GM18517 (cell line): ENCODE measurements at regions not wholly inside any gene's neighbourhood (a gene's known extent, or its start where the extent isn't known, plus 50 kb on each side); places are given as distances from the start of the nearest gene placed in this dataset.
A peak's percentile ranks its signal among the peaks of the same experiment; 100 is the strongest.

Source experiments
- ATAC-seq: cut with Tn5 transposase; IDR thresholded peaks from one replicate; pipeline ENCODE4 v1.9.1; 2021; ENCODE audit warnings: mild to moderate bottlenecking, moderate library complexity; ENCODE audit not compliant: unreplicated experiment

- ATAC-seq = no peak
Observed at GRCh38 chr3:187925326-187925725, 180.1 kb upstream of the BCL6 start.

DNA sequence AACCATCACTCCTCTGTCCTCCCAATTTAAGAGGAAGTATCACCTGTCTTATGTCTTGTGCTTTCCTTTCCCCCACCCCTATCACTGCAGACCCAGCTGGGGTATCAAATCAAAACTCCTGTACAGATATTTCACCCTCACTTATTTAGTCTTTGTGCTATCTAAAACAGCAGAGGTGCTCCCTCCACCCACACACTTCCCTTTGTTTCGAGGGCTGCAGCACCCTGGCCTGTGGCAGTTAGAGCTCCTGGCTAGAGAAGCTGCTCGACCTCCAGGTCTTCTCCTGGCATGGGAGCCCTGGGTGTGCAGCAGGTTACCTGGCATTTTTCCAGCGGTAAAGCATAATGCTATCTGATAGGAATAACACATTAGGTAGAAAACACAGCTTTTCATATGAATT lies 181.4 kb upstream of the BCL6 start:
- no peak for ATAC-seq

- ATAC-seq = no peak
Observed at GRCh38 chr3:187927565-187927964, 182.3 kb upstream of the BCL6 start.

DNA sequence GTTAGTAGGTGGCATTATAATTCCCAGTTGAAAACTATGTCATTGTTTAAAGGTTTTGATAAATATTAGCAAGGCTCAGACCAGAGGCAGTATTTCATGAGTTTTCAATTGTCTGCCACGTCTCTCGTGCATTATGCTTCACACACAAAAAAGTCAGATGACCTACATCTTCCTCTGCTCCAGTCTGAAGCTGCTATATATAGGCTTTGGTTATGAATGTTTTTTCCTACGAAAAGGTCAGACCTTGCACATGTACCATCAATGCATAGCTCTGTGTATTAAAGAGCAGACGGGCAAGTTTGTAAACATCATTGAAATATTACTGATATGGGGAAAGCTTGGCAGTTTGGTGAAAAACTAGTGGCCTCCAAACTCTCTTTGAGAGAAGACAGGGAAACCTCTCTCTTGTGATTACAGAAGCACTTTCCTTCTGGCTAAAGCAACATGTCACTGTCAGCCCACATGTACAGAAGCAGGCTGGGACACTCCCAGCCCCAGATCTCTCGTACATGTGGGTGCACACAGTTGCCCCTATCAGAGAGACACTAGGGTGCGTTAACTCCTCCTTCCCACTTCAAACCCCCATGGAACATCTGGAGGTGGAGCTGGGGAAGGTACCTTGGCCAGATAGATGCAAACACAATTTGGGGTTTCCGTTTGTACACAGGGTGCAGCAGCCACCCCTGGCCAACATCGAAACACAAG lies 184.0 kb upstream of the BCL6 start:
- no peak for ATAC-seq

GRCh38 chr3:187930021-187930420 lies 184.8 kb upstream of the BCL6 start:
- ATAC-seq = no peak

DNA sequence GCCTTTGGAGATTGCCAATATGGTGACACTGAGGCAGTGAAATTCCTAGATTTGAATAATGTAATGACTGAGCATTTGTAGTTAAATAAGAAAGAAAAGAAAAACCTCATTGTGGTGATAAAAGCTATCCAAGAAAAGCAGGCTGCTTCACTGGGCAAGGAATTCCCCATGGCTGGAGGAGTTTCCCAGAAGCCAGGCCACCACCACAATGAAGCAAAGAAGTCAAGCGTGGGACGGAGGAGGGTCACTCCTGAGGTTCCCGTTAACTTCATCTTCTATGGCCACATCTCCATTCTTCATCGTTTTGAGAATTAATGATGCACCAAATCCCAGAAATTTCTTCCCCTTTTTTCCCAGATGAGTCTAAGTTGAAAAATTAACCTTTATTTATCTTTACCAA lies 185.8 kb upstream of the BCL6 start:
- ATAC-seq = no peak

GRCh38 chr3:187931770-187932278 lies 186.6 kb upstream of the BCL6 start:
- no peak for ATAC-seq

DNA sequence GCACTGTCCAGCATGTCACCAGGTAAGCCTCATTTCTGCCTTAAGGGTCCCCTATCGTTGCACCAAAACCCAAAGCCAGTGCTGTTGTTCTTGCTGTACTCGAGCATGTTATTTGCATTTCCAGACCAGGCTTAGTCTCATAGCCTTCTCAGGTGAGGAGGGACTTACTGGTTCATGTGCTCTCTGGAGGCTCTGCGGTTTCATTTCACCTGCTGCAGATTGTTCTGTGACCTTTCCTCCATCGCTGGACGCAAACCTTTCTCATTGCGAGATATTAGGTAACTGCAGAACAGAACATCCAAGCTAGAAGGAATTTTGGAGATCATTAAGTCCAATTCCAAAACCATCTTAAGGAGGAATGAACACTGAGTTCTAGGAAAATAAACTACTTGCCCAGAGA lies 187.3 kb upstream of the BCL6 start:
- ATAC-seq = no peak

DNA sequence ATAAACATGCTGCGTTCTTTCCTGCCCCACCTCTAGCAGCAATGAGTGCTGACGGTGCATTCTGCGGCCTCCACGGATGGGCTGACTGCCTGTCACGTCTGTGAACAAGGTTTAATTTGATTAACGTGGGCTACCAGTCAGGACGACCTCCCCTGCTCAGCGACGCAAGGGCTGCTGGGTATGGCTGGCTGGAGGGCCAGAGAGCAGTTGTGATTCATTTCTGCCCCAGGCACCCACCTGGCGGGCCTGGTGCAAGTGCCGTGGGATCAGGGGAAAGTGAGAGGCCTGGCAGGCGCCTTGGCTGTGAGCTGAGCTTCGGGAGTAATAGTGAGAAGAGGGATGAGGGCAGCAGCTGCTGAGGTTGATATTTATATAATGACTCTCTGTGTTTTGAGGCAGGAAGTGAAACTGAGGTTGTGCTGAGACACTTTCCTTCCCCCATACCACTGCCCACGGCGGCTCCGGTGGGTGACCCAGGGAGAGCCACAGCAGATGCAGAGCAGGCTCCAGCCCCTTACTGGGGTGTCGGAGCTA lies 190.4 kb upstream of the BCL6 start:
- ATAC-seq = peak; percentile 99

- no peak for ATAC-seq
Observed at GRCh38 chr3:187936676-187937075, 191.4 kb upstream of the BCL6 start.

DNA sequence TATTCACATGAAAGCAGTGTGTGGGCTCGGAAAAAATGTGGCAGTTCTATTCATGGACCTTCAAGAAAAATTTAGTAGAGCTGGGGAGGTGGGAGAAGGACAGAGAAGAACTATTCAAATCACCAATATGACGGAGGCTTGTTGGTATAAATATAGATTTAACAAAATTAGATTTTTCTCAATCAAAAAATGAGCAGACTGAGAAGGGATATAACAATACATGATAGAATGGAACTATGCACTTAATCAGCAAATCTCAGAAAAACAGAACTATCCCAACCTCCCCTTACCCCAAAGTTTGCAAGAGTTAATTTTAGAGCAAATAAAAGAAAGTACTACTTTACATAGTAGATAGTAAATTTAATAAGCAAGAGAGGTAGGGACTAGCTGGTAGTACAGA lies 194.6 kb upstream of the BCL6 start:
- ATAC-seq = no peak

DNA sequence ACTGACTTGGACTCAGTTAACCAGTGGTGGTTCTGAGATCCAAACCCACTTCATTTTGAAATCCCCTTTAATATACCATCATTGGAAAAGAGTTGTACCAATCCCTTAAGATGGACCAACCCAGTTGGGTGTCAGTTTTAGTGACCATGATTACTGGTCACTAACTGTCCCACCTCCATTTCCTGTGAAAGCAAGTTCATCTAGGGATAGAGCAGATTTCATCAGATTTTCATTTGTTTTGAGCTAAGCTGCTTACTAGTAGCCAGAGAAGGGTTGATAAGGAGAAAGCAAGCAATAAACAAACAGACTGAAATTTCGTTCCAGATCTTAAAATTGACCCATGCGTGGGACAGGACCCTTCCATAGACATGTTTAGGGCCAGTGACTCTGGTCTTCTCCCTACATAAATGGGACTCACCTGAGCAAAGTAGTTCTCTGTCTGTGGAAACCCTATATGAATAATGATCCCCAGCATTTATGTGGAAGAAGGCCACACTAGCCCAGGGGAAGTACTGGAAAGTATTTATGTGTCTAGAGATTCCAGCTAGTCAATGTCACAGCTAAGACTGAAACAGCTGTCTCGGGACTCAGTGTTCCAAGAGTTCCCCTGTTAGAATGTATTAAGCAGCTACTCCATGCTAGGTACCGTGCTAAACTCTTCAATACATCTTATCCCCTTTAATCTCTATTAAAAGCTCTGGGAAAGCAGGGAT lies 196.0 kb upstream of the BCL6 start:
- ATAC-seq = no peak

DNA sequence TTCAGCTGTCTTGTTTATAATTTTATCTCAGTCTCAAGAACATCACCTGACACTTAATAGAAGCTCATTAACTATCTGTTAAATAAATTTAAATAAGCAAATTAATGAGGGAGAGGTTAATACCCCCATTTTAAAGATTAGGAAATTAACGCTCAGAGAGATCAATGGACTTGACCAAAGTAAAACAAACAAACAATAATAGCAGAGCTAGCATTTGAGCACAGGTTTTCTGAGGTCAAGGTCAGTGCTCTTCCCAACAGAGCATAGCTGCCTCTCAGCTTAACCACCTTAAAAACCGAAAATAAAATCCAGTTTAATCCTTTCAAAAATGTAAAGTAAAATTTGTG lies 196.6 kb upstream of the BCL6 start:
- ATAC-seq = no peak

DNA sequence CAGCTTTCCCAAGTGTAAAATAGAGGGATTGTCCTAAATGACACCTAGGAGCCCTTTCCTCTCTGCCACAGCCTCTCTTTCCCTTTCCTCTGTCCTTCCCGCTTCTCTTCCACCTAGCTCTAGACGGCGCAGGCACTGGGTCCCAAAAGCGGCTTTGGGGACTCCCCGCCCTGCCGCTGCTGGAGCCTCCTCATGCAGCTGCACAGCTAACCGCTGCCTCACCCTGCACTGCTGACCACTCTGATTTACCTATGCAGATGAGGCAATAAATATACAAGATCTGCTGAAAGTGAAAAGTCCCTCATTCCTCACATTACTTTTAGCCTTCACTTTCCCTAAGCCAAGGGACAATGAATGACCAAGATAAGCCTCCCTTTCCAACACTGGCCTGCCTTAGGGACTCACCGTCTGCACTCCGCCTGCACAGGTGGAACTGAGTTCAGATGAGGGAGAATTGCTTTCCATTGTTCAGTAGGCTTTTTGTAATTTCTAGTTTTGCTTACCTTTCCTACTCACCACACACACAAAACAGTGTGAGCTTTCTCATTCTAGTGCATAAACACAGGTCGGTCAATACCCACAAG lies 197.5 kb upstream of the BCL6 start:
- no peak for ATAC-seq

- no peak for ATAC-seq
Observed at GRCh38 chr3:187943677-187944389, 198.6 kb upstream of the BCL6 start.

DNA sequence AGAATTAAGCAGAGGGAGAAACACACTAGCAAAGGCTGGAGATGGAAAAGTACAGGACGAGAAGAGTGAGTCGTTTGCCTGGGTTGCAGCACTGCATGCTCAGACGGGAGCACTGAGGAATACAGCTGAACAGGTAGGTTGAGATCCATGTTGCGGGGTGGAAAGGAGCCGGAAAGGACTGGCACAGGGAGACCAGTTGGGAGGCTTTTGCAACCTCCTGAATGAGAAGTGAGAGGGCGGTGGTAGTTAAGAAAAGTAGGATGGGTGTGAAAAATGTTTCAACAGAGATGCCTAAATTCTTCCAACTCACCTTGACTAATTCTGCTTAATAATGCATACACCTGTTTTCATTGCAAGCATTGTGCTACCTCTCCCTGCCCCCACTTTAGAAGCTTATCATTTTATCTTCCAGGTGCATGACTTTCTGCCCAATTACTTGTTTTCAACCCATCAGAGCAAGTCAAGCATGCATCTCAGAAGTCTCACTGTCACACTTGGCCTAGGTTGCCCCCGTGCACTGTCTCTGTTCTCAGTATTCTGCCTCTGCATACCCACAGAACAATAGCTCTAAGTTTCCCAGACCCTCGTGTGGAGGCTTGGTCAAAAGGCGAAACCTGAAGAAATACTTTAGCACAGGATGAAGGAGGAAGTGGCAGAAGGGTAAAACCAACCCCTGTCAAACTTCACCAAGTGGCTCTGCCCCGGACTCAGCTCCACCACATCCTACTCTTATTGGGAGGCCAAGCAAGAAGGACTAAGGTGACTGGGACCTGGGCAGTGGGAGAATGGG lies 199.3 kb upstream of the BCL6 start:
- ATAC-seq = no peak

DNA sequence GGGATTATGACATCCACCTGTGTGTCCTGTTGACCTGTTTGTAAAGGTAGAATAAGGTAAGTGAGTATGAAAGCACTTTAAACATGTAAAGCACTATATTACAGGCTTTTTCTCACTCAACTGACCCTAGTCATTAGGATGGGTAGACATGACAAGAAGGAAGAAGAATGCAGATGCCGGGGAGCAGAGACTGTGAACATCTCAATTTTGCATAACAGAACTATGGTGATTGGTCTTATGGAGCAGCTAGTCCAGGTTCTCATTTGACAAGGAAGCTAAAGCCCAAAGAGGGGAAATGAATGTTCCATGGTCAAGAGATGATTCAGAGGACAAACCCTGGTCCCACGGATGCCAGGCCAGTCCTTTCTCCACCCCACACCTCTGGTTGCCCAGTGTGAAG lies 200.1 kb upstream of the BCL6 start:
- ATAC-seq = no peak

DNA sequence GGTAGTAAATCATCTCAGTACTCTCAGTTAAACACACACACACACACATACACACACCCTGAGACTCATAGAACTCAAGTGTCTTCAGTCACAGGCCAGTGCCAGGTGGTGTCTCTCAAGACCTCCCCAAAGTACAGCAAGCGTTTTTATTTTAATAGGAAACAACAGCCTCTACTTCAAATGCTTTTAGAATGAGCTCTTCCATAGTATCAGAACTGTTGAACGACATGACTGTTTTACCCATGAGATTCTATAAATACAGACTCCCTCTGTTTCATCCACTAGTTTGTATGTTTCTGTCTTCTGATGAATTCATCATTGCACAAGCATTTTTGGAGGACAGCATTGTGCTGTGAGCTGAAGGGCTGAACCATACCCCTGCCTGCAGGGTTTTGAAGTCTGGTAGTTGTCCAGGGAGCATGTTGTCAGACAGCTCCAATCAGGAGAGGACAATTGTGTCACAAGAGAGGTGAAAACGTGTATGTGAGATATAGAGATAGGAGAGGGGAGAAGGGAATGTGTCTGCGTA lies 201.0 kb upstream of the BCL6 start:
- no peak for ATAC-seq

DNA sequence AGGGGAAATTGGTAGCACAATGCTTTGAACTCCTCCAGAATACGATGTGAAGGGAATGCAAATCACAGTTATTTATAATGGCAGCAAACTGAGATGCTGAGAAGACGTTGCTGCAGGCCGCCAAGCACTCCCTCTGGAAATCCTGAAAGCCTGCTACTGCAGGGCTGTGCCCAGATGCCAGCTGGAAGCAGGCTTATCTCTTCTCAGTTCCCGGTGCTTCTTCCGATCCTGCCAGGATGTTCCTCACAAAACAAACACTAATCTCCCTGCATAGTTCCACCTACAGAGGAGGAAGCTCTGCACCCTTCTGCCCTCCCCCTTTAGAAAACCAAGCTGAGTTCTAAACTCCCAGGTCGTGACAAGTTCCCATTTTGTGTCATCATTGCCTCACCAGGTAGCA lies 201.7 kb upstream of the BCL6 start:
- ATAC-seq = no peak

- no peak for ATAC-seq
Observed at GRCh38 chr3:187947927-187948682, 202.8 kb upstream of the BCL6 start.
